ENCODE measurements at regions not wholly inside any gene's neighbourhood (a gene's known extent, or its start where the extent isn't known, plus 50 kb on each side); places are given as distances from the start of the nearest gene placed in this dataset.

GRCh38 chr3:20575146-20575545 lies 389.1 kb upstream of the SGO1 start:
- Histone ChIP-seq H3K27ac (ENCODE audit: low read depth, low read length) (no peak overlapping the region), H3K9me3 (ENCODE audit: control insufficient read depth, insufficient read depth, low read length) (no peaks in the 10 kb centered on the region), H3K4me3 (ENCODE audit: low read depth, low read length) (no peak overlapping the region), H3K27me3 (ENCODE audit: control insufficient read depth, insufficient read depth, low read length) (no peaks in the 10 kb centered on the region)
- TF ChIP-seq CTCF (IDR thresholded peaks at IDR 0.05; ENCODE audit: low read depth, low read length): no peak
- DNase-seq (ENCODE audit: low read depth, low spot score): peak; percentile 16
- ChIA-PET POLR2A (no interaction called here), CTCF (interaction anchor here (1.2 kb wide), 1 partner anchor 63 kb away, joined by 3 read pairs; no protein-coding TSS in a partner anchor)

- ChIA-PET CTCF (no interaction called here), POLR2A (no interaction called here)
- H3K27ac ChIP-seq (ENCODE audit: low read depth, low read length): no peak overlapping the region
- TF ChIP-seq CTCF (IDR thresholded peaks at IDR 0.05; ENCODE audit: low read depth, low read length): no peak
- no peaks in the 10 kb centered on the region for H3K27me3 ChIP-seq (ENCODE audit: control insufficient read depth, insufficient read depth, low read length)
- DNase-seq (ENCODE audit: low read depth, low spot score): peak; percentile 38
- no peak overlapping the region for H3K4me3 ChIP-seq (ENCODE audit: low read depth, low read length)
- H3K9me3 ChIP-seq (ENCODE audit: control insufficient read depth, insufficient read depth, low read length): no peaks in the 10 kb centered on the region
Measured at GRCh38 chr3:20574746-20575145, 388.7 kb upstream of the SGO1 start.

DNA sequence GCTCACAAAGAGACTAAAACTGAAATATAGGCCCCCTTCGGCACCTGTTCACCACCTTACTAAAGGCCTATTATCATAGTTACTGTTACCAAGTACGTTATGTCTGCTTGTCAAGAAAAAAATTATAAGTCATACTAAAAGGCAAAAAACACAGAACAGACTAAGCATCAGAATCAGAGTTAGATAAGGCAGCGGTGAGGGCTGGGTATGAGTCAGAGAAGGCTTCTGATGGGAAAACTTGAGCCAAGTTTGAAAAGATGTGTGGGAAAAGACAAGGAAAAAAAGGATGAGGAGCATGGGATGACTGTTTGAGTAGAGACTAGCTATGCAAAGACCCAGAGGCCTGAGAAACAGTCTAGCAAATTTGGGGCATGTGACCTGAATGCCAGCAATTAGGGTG lies 387.2 kb upstream of the SGO1 start:
- no peak for DNase-seq (ENCODE audit: low read depth, low spot score)
- ChIA-PET POLR2A (no interaction called here), CTCF (no interaction called here)
- Histone ChIP-seq H3K27me3 (ENCODE audit: control insufficient read depth, insufficient read depth, low read length) (no peaks in the 10 kb centered on the region), H3K27ac (ENCODE audit: low read depth, low read length) (no peak overlapping the region), H3K4me3 (ENCODE audit: low read depth, low read length) (no peak overlapping the region), H3K9me3 (ENCODE audit: control insufficient read depth, insufficient read depth, low read length) (no peaks in the 10 kb centered on the region)
- TF ChIP-seq CTCF (IDR thresholded peaks at IDR 0.05; ENCODE audit: low read depth, low read length): no peak

DNA sequence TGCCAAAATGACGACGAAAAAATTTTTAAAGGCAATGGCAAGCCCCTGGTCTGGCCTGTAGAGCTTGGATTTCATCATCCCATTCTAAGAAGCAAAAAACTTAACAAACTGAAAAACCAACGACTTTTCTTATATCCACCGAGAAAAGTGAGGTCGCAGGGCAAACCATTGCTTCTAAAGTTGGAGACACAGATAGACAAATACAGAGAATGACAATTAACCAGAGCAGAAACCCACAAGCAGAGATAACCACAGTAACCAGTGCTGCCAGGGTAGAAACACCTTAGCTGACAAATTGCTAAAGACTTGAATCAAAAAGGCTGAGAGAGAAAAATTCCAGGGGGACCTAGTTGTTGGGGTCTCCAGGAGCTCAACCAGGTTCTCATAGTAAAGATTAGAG lies 386.5 kb upstream of the SGO1 start:
- H3K9me3 ChIP-seq (ENCODE audit: control insufficient read depth, insufficient read depth, low read length): no peaks in the 10 kb centered on the region
- no peak overlapping the region for H3K4me3 ChIP-seq (ENCODE audit: low read depth, low read length)
- no peak for DNase-seq (ENCODE audit: low read depth, low spot score)
- no peaks in the 10 kb centered on the region for H3K27me3 ChIP-seq (ENCODE audit: control insufficient read depth, insufficient read depth, low read length)
- no peak overlapping the region for H3K27ac ChIP-seq (ENCODE audit: low read depth, low read length)
- ChIA-PET CTCF (no interaction called here), POLR2A (no interaction called here)
- no peak for TF ChIP-seq CTCF (IDR thresholded peaks at IDR 0.05; ENCODE audit: low read depth, low read length)

- POLR2A ChIA-PET: no interaction called here
- H3K27ac ChIP-seq (ENCODE audit: low read depth, low read length): no peak overlapping the region
- no peak for DNase-seq (ENCODE audit: low read depth, low spot score)
- no peaks in the 10 kb centered on the region for H3K9me3 ChIP-seq (ENCODE audit: control insufficient read depth, insufficient read depth, low read length)
- no peak for TF ChIP-seq CTCF (IDR thresholded peaks at IDR 0.05; ENCODE audit: low read depth, low read length)
- CTCF ChIA-PET: no interaction called here
- H3K4me3 ChIP-seq (ENCODE audit: low read depth, low read length): no peak overlapping the region
- no peaks in the 10 kb centered on the region for H3K27me3 ChIP-seq (ENCODE audit: control insufficient read depth, insufficient read depth, low read length)
Measured at GRCh38 chr3:20569310-20569709, 383.3 kb upstream of the SGO1 start.

Measured in AG04450 (cell line).